ENCODE measurements at regions not wholly inside any gene's neighbourhood (a gene's known extent, or its start where the extent isn't known, plus 50 kb on each side); places are given as distances from the start of the nearest gene placed in this dataset.

DNA sequence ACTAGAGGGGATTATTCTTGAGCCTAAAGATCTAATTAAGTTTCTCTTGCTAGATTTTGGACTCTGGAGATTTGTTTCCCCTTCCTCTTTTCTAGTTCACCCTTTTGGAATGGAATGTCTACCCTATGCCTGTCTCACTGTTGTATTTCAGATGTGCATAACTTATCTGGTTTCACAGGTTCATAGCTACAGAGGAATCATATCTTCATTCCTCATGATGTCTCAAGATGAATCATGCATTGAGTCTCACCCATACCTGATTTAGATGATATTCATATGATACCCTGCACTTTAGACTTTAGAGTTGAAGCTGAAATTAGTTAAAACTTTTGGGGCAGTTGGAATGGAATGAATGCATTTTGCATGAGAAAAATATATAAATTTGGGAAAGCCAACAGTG lies 246.7 kb downstream of the HS3ST1 start:
- no peak for DNase-seq

DNA sequence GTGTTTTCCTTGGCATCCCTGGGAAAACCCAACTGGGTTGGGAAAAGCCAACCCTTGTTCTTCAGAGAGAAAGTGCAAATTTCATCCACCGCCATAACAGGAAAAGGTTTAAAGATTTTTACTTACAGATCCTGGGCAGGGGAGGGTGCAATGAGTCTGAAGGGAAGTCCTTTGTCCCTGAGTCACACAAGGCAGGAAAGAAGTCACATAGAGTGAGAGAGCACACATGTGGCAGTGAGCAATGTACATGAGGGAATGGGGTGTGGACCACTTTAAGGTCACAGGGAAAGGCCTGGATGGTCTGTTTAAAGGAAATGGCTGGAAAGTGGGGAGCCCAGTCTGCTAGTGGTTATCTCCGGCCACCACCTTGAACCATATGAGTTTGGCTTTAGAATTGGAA lies 248.9 kb downstream of the HS3ST1 start:
- no peak for DNase-seq

GRCh38 chr4:11178433-11178832 lies 250.3 kb downstream of the HS3ST1 start:
- DNase-seq, result no peak

DNA sequence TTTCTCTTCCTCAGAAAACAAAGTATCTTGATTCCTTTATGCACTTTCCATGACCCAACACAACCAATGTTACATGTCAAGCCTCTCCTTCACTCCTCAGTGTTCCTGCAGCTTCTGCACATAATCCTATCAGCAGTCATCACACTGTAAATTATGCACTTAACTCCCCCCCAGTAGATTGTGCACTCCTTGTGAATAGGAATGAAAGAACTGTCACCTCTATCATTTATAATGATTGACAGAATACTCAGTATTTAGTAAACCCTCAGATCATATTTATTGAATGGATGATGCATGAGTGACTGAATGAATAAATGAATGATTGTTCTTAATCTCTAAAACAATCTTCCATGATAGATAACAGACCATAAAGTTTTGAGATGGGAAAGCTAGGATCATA lies 253.3 kb downstream of the HS3ST1 start:
- no peak for DNase-seq

DNA sequence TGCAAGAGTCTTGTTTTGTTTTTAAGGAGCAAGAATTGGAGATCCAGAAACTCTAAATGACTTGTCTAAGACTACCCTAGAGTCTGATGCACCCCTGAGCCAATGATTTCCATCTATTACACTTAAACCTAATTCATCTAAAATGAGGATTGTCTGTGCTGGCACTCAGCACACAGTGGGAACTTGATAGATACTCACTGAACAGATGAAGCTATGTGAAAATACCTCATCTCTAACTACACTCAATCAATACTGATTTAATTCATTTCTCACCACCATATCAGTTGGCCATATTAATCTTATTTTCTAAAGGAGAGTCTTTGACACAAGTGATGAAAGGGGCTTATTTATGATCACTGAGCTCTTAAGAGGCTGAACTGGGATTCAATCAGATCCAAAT lies 262.1 kb downstream of the HS3ST1 start:
- DNase-seq, result no peak

GRCh38 chr4:11166034-11166433 lies 262.7 kb downstream of the HS3ST1 start:
- DNase-seq, result no peak

GRCh38 chr4:11165052-11165451 lies 263.6 kb downstream of the HS3ST1 start:
- DNase-seq, result no peak

GRCh38 chr4:11160288-11160687 lies 268.4 kb downstream of the HS3ST1 start:
- DNase-seq, result no peak

DNA sequence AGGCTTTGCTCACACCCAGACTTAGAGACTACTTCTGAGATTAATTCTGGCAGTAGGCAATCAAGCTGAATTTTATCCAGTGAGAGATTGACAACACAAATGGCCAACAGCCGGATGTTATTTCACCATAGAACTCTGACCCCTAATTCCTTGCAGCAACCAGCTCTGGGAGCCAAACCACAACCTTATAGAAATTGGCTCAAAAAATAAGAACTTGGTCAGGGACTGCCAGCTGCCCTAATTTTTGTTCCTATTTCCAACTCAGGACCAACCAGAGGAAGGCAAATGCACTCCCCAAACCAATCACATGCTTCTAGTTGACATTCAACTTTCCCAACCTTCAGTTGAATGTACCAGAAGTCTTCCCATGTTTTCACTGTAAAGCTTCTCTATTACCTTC lies 269.7 kb downstream of the HS3ST1 start:
- DNase-seq, result no peak

- DNase-seq, result no peak
Measured at GRCh38 chr4:11155208-11155867, 273.4 kb downstream of the HS3ST1 start.

DNA sequence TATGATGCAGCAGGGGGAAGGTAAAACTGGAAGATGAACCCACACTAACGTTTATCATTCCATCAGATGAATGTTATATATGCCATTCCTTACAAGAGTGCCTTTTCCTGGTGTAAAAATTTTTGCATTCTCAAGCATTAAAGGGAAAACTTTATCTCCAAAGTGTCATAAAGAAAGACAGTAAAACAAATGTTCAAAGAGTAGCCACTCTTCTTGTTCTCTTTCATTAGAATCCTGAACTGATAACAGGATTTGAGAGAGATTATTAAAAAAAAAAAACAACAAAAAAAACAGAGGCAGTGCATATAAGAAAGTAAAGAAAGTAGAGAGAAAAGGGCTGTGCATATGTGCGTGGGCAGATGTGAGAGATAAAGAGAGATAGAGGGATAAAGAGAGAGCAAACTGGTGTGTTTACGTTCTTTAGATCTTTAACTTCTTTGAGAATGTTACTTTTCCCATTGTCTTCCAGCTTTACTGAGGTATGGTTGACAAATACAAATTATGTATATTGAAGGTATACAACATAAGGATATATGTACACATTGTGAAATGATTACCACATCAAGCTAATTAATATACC lies 275.4 kb downstream of the HS3ST1 start:
- DNase-seq, result no peak

DNA sequence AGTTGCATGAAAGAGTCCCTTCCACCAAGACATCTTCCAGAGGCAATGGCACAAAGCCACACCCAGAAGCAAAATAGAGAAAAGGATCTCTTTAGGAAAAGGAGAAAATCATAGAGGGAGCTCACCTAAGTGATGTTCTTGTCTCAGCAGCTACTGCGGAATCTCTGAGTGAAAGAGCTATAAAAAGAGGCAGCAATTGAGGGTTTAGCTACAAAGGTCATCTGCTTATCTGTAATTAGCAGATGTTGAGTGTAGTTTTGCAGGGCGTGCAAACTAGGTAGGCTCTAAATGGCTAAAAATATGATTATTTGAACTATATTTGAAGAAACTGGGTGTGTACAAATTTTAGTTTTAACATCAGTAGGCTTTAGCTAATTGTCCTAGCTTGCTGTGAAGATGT lies 276.0 kb downstream of the HS3ST1 start:
- no peak for DNase-seq

DNA sequence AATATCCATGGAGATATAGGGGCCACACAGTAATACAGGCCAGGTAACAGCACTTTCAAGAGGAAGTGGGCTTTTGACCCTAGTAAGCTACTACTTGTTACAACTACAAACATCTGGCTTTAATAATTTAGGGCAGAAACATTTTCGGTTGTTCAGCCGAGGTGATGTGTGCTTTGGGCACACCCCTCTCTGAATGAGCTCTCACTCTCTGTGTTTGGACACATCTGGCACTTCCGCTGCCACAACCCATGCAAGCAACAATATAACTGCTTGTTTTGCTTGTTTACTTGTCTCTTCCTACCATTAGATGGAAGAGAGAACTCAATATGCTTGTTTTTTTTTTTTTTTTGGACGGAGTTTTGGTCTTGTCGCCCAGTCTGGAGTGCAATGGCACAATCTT lies 277.2 kb downstream of the HS3ST1 start:
- no peak for DNase-seq

DNA sequence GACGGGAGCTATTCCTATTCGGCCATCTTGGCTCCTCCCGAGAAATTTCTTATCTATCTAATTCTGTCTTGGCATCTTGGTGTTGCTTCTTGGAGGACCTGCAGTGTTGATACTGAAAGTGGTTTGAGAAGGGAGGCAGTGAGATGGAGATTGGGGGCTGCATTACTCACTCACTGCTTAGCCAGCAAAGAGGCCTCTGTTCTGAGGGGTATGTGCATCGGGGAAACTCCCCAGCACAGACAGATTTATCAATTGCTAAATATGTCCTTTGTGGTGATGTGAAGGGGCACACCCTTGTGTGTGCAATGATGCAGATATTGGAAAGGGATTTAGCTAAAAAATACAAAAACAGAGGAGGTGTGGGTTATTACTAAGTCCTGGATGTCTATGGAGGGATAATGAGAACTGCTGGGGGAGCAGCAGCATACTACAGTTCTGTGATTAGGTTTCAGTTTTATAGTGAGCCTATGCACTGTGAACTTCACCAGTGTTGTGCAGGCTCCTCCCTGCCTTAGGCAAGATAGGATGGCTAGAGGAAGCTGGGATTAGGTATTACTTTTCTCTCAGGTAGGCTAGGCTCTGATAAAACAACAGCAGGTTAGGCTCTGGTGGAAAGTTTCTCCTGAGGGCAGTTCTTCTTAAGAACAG lies 279.0 kb downstream of the HS3ST1 start:
- no peak for DNase-seq

DNA sequence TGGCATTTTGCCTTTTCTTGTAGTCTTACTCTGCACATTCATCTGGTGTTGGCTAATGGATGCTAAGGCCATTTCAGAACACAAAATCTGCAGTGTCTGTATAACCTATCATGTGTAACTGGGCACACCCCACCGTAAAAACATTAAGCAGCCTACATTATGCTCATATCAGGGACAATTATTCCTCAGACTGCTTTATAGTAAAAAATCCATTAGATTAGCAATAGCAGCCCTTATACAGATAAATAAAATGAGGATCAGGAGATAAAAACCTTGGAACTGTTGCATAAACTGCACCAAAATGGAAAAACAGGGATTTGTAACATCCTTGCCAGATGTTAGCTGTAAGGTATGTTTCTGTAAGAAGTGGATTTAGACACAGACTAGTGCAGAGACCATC lies 288.8 kb downstream of the HS3ST1 start:
- no peak for DNase-seq

- DNase-seq, result no peak
Measured at GRCh38 chr4:11138964-11139363, 289.7 kb downstream of the HS3ST1 start.

- no peak for DNase-seq
Measured at GRCh38 chr4:11134705-11135104, 294.0 kb downstream of the HS3ST1 start.

GRCh38 chr4:11133868-11134267 lies 294.8 kb downstream of the HS3ST1 start:
- no peak for DNase-seq

GRCh38 chr4:11132478-11132877 lies 296.2 kb downstream of the HS3ST1 start:
- no peak for DNase-seq

DNA sequence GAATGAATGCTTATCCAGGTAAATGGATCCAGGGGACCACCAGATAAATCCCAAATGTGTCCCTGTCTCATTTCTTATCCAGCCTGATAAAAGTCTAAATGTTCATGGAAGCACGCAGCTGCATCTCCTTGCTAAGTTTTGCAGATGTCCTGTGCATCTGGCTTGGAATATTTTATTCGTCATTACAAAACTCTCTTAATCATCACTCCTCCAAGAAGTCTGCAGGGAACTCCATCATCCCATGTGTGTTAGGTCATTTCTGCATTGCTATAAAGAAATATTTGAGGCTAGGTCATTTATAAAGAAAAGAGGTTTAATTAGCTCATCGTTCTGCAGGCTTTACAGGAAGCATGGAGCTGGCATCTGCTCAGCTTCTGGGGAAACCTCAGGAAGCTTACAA lies 297.2 kb downstream of the HS3ST1 start:
- DNase-seq, result no peak

DNA sequence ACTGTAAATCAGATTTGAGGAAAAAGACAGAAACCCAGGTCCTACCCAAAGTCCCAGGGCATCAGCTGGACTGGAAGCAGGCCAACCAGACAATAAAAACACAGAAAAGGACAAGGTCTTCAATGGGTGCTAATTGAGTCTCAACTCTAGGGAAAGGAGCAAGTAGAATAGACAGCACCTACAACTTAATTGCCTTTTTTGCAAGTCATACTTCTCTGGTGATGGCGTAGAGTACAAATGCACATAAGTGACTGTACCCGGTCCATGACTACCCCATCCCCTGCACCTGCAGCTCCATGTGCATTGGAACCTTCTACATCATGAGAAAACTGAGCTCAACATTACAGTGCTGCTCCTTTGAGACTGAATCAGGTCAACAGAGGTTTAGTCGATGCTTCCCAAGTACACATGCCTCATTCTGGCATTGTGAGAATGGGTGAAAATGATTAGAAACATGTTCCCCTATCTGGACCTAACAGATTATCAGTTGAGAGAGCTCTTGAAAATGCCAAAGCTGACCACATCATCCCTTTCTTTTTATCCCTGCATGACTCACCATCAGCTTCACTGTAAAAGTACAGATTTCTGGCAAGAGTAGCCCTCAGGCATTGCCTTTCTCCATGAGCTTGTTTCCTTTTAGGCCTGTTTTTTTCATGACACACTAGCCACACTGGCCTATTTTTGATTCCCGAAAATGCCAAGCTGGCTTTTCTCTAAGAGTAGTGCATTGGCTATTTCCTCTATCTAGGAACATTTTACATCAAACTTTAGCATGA lies 298.3 kb downstream of the HS3ST1 start:
- DNase-seq, result no peak

GRCh38 chr4:11120435-11120834 lies 308.3 kb downstream of the HS3ST1 start:
- DNase-seq, result no peak

- no peak for DNase-seq
Measured at GRCh38 chr4:11119474-11119873, 309.2 kb downstream of the HS3ST1 start.

DNA sequence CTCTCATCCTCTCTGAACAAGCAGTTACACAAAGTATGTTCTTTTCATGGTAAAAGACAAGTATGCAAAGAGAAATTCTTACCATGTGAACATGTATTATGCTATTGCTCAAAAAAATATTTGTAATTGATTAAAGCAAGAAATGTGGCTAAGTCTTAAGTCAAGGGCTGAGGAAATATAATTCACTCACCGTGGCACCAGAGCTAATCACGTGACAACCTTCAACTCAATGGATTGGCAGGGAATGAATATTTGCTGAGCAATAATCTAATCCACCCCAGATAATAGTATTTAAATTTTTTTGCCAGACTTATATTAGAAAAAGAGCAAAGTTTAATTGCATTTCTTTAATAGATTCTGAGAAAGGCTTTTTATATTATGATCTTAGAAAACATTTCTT lies 310.2 kb downstream of the HS3ST1 start:
- DNase-seq, result no peak

Data from DMS 273 treated with DMSO at 0.1 percent for 48 hours (cell line).